GM19468 (cell line): ENCODE measurements at regions not wholly inside any gene's neighbourhood (a gene's known extent, or its start where the extent isn't known, plus 50 kb on each side); places are given as distances from the start of the nearest gene placed in this dataset.
"Not testable (repeated sequence)": the region's sequence is repeated elsewhere in the genome, so short reads cannot be mapped to it uniquely, and the experiment has no call there.

Experiments
- ATAC-seq: cut with Tn5 transposase; IDR thresholded peaks from one replicate; pipeline ENCODE4 v1.9.1; 2021; ENCODE audit warnings: mild to moderate bottlenecking, moderate library complexity, moderate number of reproducible peaks; ENCODE audit not compliant: unreplicated experiment; ENCODE audit errors: extremely low read depth

DNA sequence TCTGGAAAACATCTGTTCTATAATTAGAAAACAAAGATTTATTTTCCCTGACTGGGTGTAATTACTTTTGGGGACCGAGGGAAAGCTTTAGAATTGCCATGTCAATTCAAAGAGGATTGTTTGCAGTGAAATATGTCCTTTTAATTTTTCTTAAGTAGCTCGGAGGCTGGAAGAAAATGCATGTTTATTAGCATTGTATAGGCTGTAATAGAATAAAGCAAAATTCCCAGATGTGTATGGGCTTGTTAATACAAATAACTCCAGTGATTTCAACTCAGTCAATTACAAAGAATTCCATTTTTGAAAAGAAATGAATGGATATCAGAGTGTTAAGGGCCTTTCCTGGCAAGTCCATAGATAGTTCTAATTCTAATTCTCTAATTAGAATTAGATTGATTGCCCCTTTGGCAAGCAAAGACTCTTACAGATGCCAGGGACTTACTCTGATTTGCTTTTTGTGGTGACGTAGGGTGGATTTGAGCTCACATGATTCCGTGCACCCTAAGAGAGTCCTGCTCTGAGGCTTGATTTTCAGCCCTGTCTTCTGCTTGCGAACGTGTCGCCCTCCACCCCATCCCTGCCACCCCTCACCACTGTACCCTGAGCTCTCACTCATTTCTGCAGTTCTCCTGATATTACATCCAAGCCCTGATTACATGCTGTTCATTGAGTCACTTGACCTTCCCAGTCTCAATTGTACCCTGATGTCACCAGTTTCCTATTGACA is 70.0 kb upstream of the FAM20A start:
- ATAC-seq = no peak

GRCh38 chr17:68666438-68666837 is 65.3 kb upstream of the FAM20A start:
- ATAC-seq = not testable (repeated sequence)

DNA sequence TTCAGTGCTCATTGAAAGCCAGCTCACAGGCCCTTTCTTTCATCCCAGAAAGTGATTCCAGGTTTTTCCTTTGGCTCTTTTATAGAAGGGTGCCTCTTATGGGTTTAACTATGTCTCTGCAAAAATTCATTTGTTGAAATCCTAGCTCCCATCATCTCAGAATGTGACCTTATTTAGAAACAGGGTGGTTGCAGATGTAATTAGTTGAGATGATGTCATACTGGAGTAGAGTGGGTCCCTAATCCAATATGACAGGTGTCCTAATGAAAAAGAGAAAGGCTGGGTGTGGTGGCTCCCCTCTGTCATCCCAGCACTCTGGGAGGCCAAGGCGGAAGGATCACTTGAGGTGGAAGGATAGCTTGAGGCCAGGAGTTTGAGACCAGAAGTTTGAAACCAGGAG is 64.2 kb upstream of the FAM20A start:
- ATAC-seq = no peak

DNA sequence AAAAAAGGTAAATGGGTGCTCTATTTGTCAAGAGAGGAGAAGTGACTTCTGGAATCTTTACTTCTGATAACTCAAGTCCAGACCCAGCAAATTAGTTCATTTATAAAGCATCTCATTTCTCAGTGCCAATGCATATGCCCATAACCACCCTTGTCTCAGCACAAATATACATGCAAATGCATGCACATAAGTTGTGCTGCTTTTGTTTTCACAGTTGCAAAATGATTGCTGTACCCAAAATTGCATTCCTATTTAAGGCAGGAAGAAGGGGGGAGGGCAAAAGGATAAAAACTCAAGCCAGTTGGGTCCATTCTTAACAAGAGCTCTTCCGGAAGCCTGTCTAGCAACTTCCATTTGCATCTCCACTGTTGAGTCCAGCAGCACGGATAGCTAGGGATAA is 61.3 kb upstream of the FAM20A start:
- ATAC-seq = no peak

DNA sequence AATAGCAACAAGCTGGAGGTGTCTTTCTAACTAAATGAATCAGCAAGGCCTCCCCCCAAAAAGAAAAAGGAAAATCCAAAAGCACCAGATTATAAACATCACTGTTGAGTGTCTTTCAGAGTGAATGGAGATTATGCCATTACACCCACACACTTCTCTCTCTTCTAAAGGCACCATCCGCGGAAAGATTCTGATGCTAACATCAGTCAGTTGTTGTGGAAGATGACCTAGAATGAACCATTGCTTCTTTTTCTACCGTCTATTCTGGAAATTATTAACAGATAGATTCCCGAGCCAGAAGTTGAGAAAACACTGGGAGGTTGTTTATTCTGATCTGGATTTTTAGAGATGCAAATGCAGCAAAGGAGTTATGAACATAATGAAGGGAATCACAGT is 60.9 kb upstream of the FAM20A start:
- no peak for ATAC-seq

- ATAC-seq = no peak
Measured at GRCh38 chr17:68661265-68662036, 60.3 kb upstream of the FAM20A start.

DNA sequence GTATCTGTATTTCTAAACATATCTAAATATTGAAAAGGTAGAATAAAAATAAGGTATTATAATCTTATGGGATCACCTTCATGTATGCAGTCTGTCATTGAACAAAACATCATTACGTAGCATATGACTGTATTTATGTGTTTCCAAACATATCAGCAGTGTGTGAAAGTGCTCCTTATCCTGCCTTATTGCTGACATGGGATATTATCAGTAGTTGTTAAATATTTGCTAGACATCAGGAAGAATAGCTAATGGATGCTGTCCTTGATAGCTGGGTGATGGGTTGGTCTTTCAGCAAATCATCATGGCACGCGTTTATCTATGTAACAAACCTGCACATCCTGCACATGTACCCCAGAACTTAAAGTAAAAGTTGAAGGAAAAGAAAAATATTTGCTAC is 59.1 kb upstream of the FAM20A start:
- no peak for ATAC-seq

DNA sequence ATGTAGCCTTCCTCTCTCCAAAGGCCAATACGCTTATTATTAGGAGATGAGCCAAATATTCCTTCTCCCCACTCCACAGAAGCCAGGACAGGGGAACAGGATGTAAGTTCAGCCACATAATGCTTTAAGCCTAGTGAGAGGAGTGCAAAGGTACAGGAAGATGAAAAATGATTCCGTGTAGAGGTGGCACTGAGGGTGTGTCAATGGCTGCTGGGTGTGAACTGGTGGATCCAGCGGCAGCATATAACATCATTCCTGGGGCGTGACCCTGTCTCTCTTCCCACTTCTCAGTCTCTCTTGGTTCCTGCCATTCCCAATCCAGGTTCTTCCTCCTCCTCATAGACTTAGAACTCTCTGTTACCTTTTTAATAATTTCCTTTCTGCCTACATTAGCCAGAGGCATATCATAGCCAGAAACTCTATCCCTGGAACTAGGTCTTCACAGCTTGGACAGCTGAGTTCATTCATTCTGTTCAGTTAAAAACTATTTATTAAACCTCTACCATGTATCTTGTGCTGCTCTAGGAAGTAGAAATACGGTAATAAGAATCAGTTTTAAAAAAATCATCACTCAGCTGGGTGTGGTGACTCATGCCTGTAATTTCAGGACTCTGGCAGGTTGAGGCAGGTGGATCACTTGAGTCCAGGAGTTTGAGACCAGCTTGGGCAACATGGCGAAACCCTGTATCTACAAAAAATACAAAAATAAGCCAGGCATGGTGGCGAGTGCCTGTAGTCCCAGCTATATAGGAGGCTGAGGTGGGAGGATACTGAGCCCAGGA is 58.0 kb upstream of the FAM20A start:
- no peak for ATAC-seq

DNA sequence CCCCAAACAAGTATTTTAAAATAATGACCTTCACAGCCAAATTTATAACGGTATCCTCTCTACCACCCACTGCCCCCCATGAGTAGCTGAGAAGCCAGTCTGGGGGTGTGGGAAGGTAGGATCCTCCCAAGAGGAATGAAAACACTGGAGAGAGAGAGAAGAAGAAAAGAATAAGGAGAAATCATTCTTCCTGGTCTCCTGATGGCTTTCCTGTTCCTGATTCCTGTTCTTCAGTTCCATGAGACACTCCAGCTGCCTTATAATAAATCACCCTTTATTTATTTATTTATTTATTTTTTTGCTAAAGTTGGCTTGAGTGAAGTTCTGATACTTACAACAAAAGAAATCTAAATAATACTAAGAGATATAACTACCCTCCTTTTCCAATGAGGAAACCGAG is 56.4 kb upstream of the FAM20A start:
- ATAC-seq = no peak

- ATAC-seq = no peak
Measured at GRCh38 chr17:68657166-68657565, 56.0 kb upstream of the FAM20A start.

GRCh38 chr17:68656666-68657065 is 55.5 kb upstream of the FAM20A start:
- ATAC-seq = no peak
